OCI-LY1 (cell line): ENCODE measurements at regions not wholly inside any gene's neighbourhood (a gene's known extent, or its start where the extent isn't known, plus 50 kb on each side); places are given as distances from the start of the nearest gene placed in this dataset.
"Not testable (repeated sequence)": the region's sequence is repeated elsewhere in the genome, so short reads cannot be mapped to it uniquely, and the experiment has no call there.

Experiments
- H2AFZ ChIP-seq: fragments of 200-600 bp; sonication (generic), shearing (Covaris generic); 2 replicates; pipeline ENCODE4 v1.6.0; 2014; ENCODE audit warnings: antibody characterized with exemption, mild to moderate bottlenecking, low read length
- H3F3A ChIP-seq: fragments of 200-600 bp; sonication (generic), shearing (Covaris generic); 2 replicates; pipeline ENCODE4 v1.6.0; 2014; ENCODE audit warnings: mild to moderate bottlenecking, antibody characterized with exemption, low read length, moderate library complexity; ENCODE audit not compliant: insufficient read depth
- H3K27ac ChIP-seq: fragments of 200-600 bp; sonication (generic); 2 replicates; pipeline ENCODE4 v1.5.1; 2014; ENCODE audit warnings: low read length, mixed run types, mild to moderate bottlenecking, low read depth; ENCODE audit not compliant: poor library complexity, severe bottlenecking
- H3K27me3 ChIP-seq: fragments of 200-600 bp; sonication (generic); 2 replicates; pipeline ENCODE4 v1.6.0; 2014; ENCODE audit warnings: antibody characterized with exemption, mild to moderate bottlenecking, low read length, moderate library complexity; ENCODE audit not compliant: insufficient read depth
- H3K36me3 ChIP-seq: fragments of 200-600 bp; sonication (generic); 2 replicates; pipeline ENCODE4 v1.6.1; 2014; ENCODE audit warnings: mild to moderate bottlenecking, antibody characterized with exemption, low read length, moderate library complexity, mixed read lengths; ENCODE audit not compliant: insufficient read depth
- H3K4me1 ChIP-seq: fragments of 200-600 bp; sonication (generic); 2 replicates; pipeline ENCODE4 v1.5.1; 2014; ENCODE audit warnings: mild to moderate bottlenecking, low read length, moderate library complexity; ENCODE audit not compliant: insufficient read depth, severe bottlenecking
- H3K4me2 ChIP-seq: fragments of 200-600 bp; sonication (generic), shearing (Covaris generic); 2 replicates; pipeline ENCODE4 v1.6.1; 2014; ENCODE audit warnings: low read length
- H3K4me3 ChIP-seq: fragments of 200-600 bp; sonication (generic); 2 replicates; pipeline ENCODE4 v1.5.1; 2014; ENCODE audit warnings: low read length, low read depth, mild to moderate bottlenecking, mixed read lengths; ENCODE audit not compliant: poor library complexity, severe bottlenecking
- H3K79me2 ChIP-seq: fragments of 200-600 bp; shearing (Covaris generic); 2 replicates; pipeline ENCODE4 v1.6.1; 2016; ENCODE audit warnings: mixed run types, low read length, mixed read lengths; ENCODE audit not compliant: insufficient read depth
- H3K9ac ChIP-seq: fragments of 200-600 bp; sonication (generic), shearing (Covaris generic); 2 replicates; pipeline ENCODE4 v1.6.1; 2014; ENCODE audit warnings: mild to moderate bottlenecking, low read length, mixed read lengths
- H3K9me2 ChIP-seq: fragments of 200-600 bp; sonication (generic), shearing (Covaris generic); 2 replicates; pipeline ENCODE4 v1.6.1; 2014; ENCODE audit warnings: low read depth, mild to moderate bottlenecking, low read length, mixed read lengths
- H3K9me3 ChIP-seq: fragments of 200-600 bp; shearing (Covaris generic); 2 replicates; pipeline ENCODE4 v1.6.1; 2014; ENCODE audit warnings: low read length, mixed read lengths
- H4K20me1 ChIP-seq: fragments of 200-600 bp; sonication (generic), shearing (Covaris generic); 2 replicates; pipeline ENCODE4 v1.6.0; 2016; ENCODE audit warnings: mild to moderate bottlenecking, low read length; ENCODE audit not compliant: insufficient read depth
- CTCF ChIP-seq: fragments of 200-600 bp; sonication (generic), shearing (Covaris generic); IDR thresholded peaks from 2 replicates; pipeline ENCODE4 v1.5.1; 2017; ENCODE audit warnings: mild to moderate bottlenecking, antibody characterized with exemption, low read length, moderate library complexity, mixed read lengths
- EZH2 ChIP-seq: fragments of 200-600 bp; sonication (generic), shearing (Covaris generic); IDR thresholded peaks from 2 replicates; pipeline ENCODE4 v1.8.0; 2017; ENCODE audit warnings: borderline replicate concordance, mixed run types, mild to moderate bottlenecking, antibody characterized with exemption, low read length, moderate library complexity, mixed read lengths

GRCh38 chr9:33708441-33708840, 86.9 kb upstream of the PRSS3 start:
- Histone ChIP-seq H3K9me3 (no peaks in the 10 kb centered on the region), H3K4me3 (no peak overlapping the region), H3K79me2 (no peaks in the 10 kb centered on the region), H3K4me2 (no peak overlapping the region), H4K20me1 (no peaks in the 10 kb centered on the region), H3K27ac (no peak overlapping the region), H3F3A (no peaks in the 10 kb centered on the region), H3K27me3 (no peaks in the 10 kb centered on the region), H2AFZ (no peak overlapping the region), H3K9ac (no peak overlapping the region), H3K36me3 (no peaks in the 10 kb centered on the region), H3K9me2 (no peaks in the 10 kb centered on the region), H3K4me1 (no peaks in the 10 kb centered on the region)
- TF ChIP-seq EZH2 (no peak), CTCF (no peak)

- no peak overlapping the region for H3K4me3 ChIP-seq
- no peak for TF ChIP-seq EZH2
- TF ChIP-seq CTCF = no peak
- no peaks in the 10 kb centered on the region for H3K9me3 ChIP-seq
- H3F3A ChIP-seq = no peaks in the 10 kb centered on the region
- no peaks in the 10 kb centered on the region for H3K36me3 ChIP-seq
- H2AFZ ChIP-seq = no peak overlapping the region
- H3K79me2 ChIP-seq = no peaks in the 10 kb centered on the region
- no peaks in the 10 kb centered on the region for H3K9me2 ChIP-seq
- no peak overlapping the region for H3K27ac ChIP-seq
- no peaks in the 10 kb centered on the region for H3K4me1 ChIP-seq
- no peak overlapping the region for H3K9ac ChIP-seq
- H3K27me3 ChIP-seq = no peaks in the 10 kb centered on the region
- no peak overlapping the region for H3K4me2 ChIP-seq
- no peaks in the 10 kb centered on the region for H4K20me1 ChIP-seq
Measured at GRCh38 chr9:33709269-33709668, 86.1 kb upstream of the PRSS3 start.

- not testable (repeated sequence) for H3K79me2 ChIP-seq, H3K9me3 ChIP-seq, H3K27me3 ChIP-seq, H3K9me2 ChIP-seq, H4K20me1 ChIP-seq, H3K4me1 ChIP-seq, H2AFZ ChIP-seq, H3K4me3 ChIP-seq, H3K27ac ChIP-seq, H3F3A ChIP-seq, H3K36me3 ChIP-seq, H3K9ac ChIP-seq, H3K4me2 ChIP-seq
Measured at GRCh38 chr9:33711418-33711817, 83.9 kb upstream of the PRSS3 start.

DNA sequence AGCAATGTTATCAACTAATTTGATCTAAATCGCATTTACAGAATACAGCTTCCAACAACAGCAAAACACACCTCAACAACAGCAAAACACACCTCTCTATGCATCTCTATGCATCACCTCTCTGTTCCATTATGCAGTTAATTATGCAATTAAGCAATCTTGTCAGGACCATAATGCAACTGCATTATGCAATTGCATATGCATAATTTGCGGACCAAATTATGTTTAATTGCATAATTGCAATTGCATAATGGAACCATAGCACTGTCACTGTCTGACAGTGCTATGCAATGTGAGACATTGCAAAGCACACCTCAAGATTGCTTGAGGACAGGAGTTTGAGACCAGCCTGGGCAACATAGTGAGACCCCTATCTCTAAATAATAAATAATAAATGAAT, 80.4 kb upstream of the PRSS3 start:
- H3K9me3 ChIP-seq = no peaks in the 10 kb centered on the region
- H3K27me3 ChIP-seq = no peaks in the 10 kb centered on the region
- H3K9ac ChIP-seq = no peak overlapping the region
- no peaks in the 10 kb centered on the region for H3K79me2 ChIP-seq
- H2AFZ ChIP-seq = no peak overlapping the region
- TF ChIP-seq CTCF = no peak
- TF ChIP-seq EZH2 = no peak
- H3K4me2 ChIP-seq = no peak overlapping the region
- H3K4me3 ChIP-seq = no peak overlapping the region
- peaks cover 7% of the 10 kb centered on the region for H3K4me1 ChIP-seq
- H3K36me3 ChIP-seq = no peaks in the 10 kb centered on the region
- H4K20me1 ChIP-seq = no peaks in the 10 kb centered on the region
- no peaks in the 10 kb centered on the region for H3F3A ChIP-seq
- H3K27ac ChIP-seq = no peak overlapping the region
- no peaks in the 10 kb centered on the region for H3K9me2 ChIP-seq
